Right lung (tissue), 2 donors: ENCODE measurements at regions not wholly inside any gene's neighbourhood (a gene's known extent, or its start where the extent isn't known, plus 50 kb on each side); places are given as distances from the start of the nearest gene placed in this dataset.

ENCODE experiments used
- DNase-seq, 2 donors: peaks; one replicate each; pipeline ENCODE4 v3.0.0-alpha.2; 2013

GRCh38 chr14:62084020-62084419 lies 321.8 kb downstream of the SNAPC1 start:
- no peak for DNase-seq

GRCh38 chr14:62087191-62087590 lies 325.0 kb downstream of the SNAPC1 start:
- DNase-seq = no peak

- no peak for DNase-seq
These were observed 331.5 kb downstream of the SNAPC1 start for GRCh38 chr14:62093736-62094135.

GRCh38 chr14:62097072-62097471 lies 334.9 kb downstream of the SNAPC1 start:
- no peak for DNase-seq

GRCh38 chr14:62097824-62098223 lies 335.6 kb downstream of the SNAPC1 start:
- no peak for DNase-seq

- DNase-seq = no peak
These were observed 336.1 kb downstream of the SNAPC1 start for GRCh38 chr14:62098357-62098756.

GRCh38 chr14:62099091-62099490 lies 336.9 kb downstream of the SNAPC1 start:
- DNase-seq = no peak

- no peak for DNase-seq
These were observed 339.0 kb downstream of the SNAPC1 start for GRCh38 chr14:62101189-62101588.

- no peak for DNase-seq
These were observed 339.6 kb downstream of the SNAPC1 start for GRCh38 chr14:62101673-62102348.

GRCh38 chr14:62102349-62102725 lies 340.1 kb downstream of the SNAPC1 start:
- DNase-seq = no peak

GRCh38 chr14:62103464-62103863 lies 341.2 kb downstream of the SNAPC1 start:
- no peak for DNase-seq

GRCh38 chr14:62110941-62111340 lies 348.7 kb downstream of the SNAPC1 start:
- no peak for DNase-seq

- DNase-seq = peak; percentile 86 to 87
These were observed 355.0 kb downstream of the SNAPC1 start for GRCh38 chr14:62117010-62117750.

GRCh38 chr14:62117751-62118105 lies 355.5 kb downstream of the SNAPC1 start:
- DNase-seq = no peak

GRCh38 chr14:62118461-62118860 lies 356.2 kb downstream of the SNAPC1 start:
- no peak for DNase-seq

- no peak for DNase-seq
These were observed 356.7 kb downstream of the SNAPC1 start for GRCh38 chr14:62118871-62119270.

GRCh38 chr14:62123961-62124360 lies 361.7 kb downstream of the SNAPC1 start:
- DNase-seq = no peak

- no peak for DNase-seq
These were observed 363.6 kb downstream of the SNAPC1 start for GRCh38 chr14:62125793-62126192.

GRCh38 chr14:62126879-62127478 lies 364.8 kb downstream of the SNAPC1 start:
- peak in 1 of 2 donors; percentile 59 for DNase-seq

GRCh38 chr14:62130441-62130840 lies 368.2 kb downstream of the SNAPC1 start:
- no peak for DNase-seq

- DNase-seq = no peak
These were observed 371.7 kb downstream of the SNAPC1 start for GRCh38 chr14:62133776-62134550.

- DNase-seq = no peak
These were observed 376.4 kb downstream of the SNAPC1 start for GRCh38 chr14:62138593-62138992.
